ENCODE measurements at regions not wholly inside any gene's neighbourhood (a gene's known extent, or its start where the extent isn't known, plus 50 kb on each side); places are given as distances from the start of the nearest gene placed in this dataset.

GRCh38 chr12:4024701-4025100 lies 151.5 kb upstream of the PARP11 start:
- in situ Hi-C loops (cut with HindIII; ENCODE audit: low pct_unique_long_range_greater_than_20kb, low sequenced_read_pairs), result loop anchor here (25.0 kb wide), 1 partner anchor 137 kb away; no protein-coding TSS in a partner anchor

GRCh38 chr12:4015225-4016091 lies 142.3 kb upstream of the PARP11 start:
- in situ Hi-C loops (cut with HindIII; ENCODE audit: low pct_unique_long_range_greater_than_20kb, low sequenced_read_pairs), result no loop called here
- DNase-seq (ENCODE audit: low read depth), result no peak

More at GRCh38 chr12:4024701-4025100, 151.5 kb upstream of the PARP11 start:
- DNase-seq (ENCODE audit: low read depth), result no peak

GRCh38 chr12:4014858-4015224 lies 141.6 kb upstream of the PARP11 start:
- in situ Hi-C loops (cut with HindIII; ENCODE audit: low pct_unique_long_range_greater_than_20kb, low sequenced_read_pairs), result no loop called here
- no peak for DNase-seq (ENCODE audit: low read depth)

GRCh38 chr12:4014444-4014843 lies 141.2 kb upstream of the PARP11 start:
- in situ Hi-C loops (cut with HindIII; ENCODE audit: low pct_unique_long_range_greater_than_20kb, low sequenced_read_pairs), result no loop called here

GRCh38 chr12:4012977-4013968 lies 140.1 kb upstream of the PARP11 start:
- DNase-seq (ENCODE audit: low read depth), result peak; percentile 98
- in situ Hi-C loops (cut with HindIII; ENCODE audit: low pct_unique_long_range_greater_than_20kb, low sequenced_read_pairs), result no loop called here

More at GRCh38 chr12:4014444-4014843, 141.2 kb upstream of the PARP11 start:
- DNase-seq (ENCODE audit: low read depth), result no peak

GRCh38 chr12:4012073-4012472 lies 138.9 kb upstream of the PARP11 start:
- DNase-seq (ENCODE audit: low read depth), result no peak
- in situ Hi-C loops (cut with HindIII; ENCODE audit: low pct_unique_long_range_greater_than_20kb, low sequenced_read_pairs), result no loop called here

- peak; percentile 91 for DNase-seq (ENCODE audit: low read depth)
These were observed 138.4 kb upstream of the PARP11 start for GRCh38 chr12:4011597-4011996.

GRCh38 chr12:4009979-4010704 lies 136.9 kb upstream of the PARP11 start:
- in situ Hi-C loops (cut with HindIII; ENCODE audit: low pct_unique_long_range_greater_than_20kb, low sequenced_read_pairs), result no loop called here
- DNase-seq (ENCODE audit: low read depth), result no peak

More at GRCh38 chr12:4011597-4011996, 138.4 kb upstream of the PARP11 start:
- in situ Hi-C loops (cut with HindIII; ENCODE audit: low pct_unique_long_range_greater_than_20kb, low sequenced_read_pairs), result no loop called here

- no peak for DNase-seq (ENCODE audit: low read depth)
- in situ Hi-C loops (cut with HindIII; ENCODE audit: low pct_unique_long_range_greater_than_20kb, low sequenced_read_pairs), result no loop called here
These were observed 133.5 kb upstream of the PARP11 start for GRCh38 chr12:4006743-4007142.

- in situ Hi-C loops (cut with HindIII; ENCODE audit: low pct_unique_long_range_greater_than_20kb, low sequenced_read_pairs), result no loop called here
- DNase-seq (ENCODE audit: low read depth), result no peak
These were observed 132.7 kb upstream of the PARP11 start for GRCh38 chr12:4005851-4006430.

GRCh38 chr12:4003576-4003975 lies 130.4 kb upstream of the PARP11 start:
- in situ Hi-C loops (cut with HindIII; ENCODE audit: low pct_unique_long_range_greater_than_20kb, low sequenced_read_pairs), result no loop called here
- DNase-seq (ENCODE audit: low read depth), result no peak

GRCh38 chr12:4002601-4003000 lies 129.4 kb upstream of the PARP11 start:
- no peak for DNase-seq (ENCODE audit: low read depth)
- in situ Hi-C loops (cut with HindIII; ENCODE audit: low pct_unique_long_range_greater_than_20kb, low sequenced_read_pairs), result no loop called here

GRCh38 chr12:4001841-4002240 lies 128.6 kb upstream of the PARP11 start:
- in situ Hi-C loops (cut with HindIII; ENCODE audit: low pct_unique_long_range_greater_than_20kb, low sequenced_read_pairs), result no loop called here
- DNase-seq (ENCODE audit: low read depth), result no peak

GRCh38 chr12:4001031-4001430 lies 127.8 kb upstream of the PARP11 start:
- in situ Hi-C loops (cut with HindIII; ENCODE audit: low pct_unique_long_range_greater_than_20kb, low sequenced_read_pairs), result no loop called here

GRCh38 chr12:3999904-4000303 lies 126.7 kb upstream of the PARP11 start:
- in situ Hi-C loops (cut with HindIII; ENCODE audit: low pct_unique_long_range_greater_than_20kb, low sequenced_read_pairs), result no loop called here
- no peak for DNase-seq (ENCODE audit: low read depth)

More at GRCh38 chr12:4001031-4001430, 127.8 kb upstream of the PARP11 start:
- no peak for DNase-seq (ENCODE audit: low read depth)

GRCh38 chr12:3998968-3999792 lies 126.0 kb upstream of the PARP11 start:
- no peak for DNase-seq (ENCODE audit: low read depth)
- in situ Hi-C loops (cut with HindIII; ENCODE audit: low pct_unique_long_range_greater_than_20kb, low sequenced_read_pairs), result no loop called here

- DNase-seq (ENCODE audit: low read depth), result no peak
- in situ Hi-C loops (cut with HindIII; ENCODE audit: low pct_unique_long_range_greater_than_20kb, low sequenced_read_pairs), result no loop called here
These were observed 125.2 kb upstream of the PARP11 start for GRCh38 chr12:3998397-3998796.
